ENCODE measurements at regions not wholly inside any gene's neighbourhood (a gene's known extent, or its start where the extent isn't known, plus 50 kb on each side); places are given as distances from the start of the nearest gene placed in this dataset.
"Not testable (repeated sequence)": the region's sequence is repeated elsewhere in the genome, so short reads cannot be mapped to it uniquely, and the experiment has no call there.

DNA sequence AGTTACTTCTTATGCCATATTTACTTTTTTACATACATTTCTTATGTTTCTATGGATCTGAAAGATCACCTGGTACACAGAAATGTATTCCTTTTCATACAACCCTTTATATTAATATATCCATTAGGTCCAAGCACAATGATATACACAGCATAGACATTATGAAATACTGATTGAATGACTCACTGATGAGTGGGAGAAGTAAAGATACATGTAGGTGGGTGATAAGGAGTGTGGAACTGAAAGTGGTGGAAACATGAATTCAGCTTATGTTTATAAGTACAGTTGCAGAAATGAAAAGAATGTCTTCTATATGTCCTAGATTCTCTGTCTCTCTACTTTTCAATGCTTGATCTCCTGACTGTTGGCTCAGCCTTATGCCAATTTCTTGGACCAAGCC, 87.9 kb downstream of the YIPF7 start:
- Mint-ChIP-seq H3K4me1 (no peaks in the 10 kb centered on the region), H3K27me3 (peaks cover 4% of the 10 kb centered on the region), H3K27ac (no peak overlapping the region), H3K4me3 (no peak overlapping the region), H3K9me3 (ENCODE audit: low read depth) (no peaks in the 10 kb centered on the region), H3K36me3 (ENCODE audit: low read depth) (no peaks in the 10 kb centered on the region)
- CTCF ChIA-PET, result no interaction called here
- intact Hi-C loops (cut with DNase I, micrococcal nuclease), result no loop called here
- POLR2A ChIA-PET, result no interaction called here
- no peak for ATAC-seq
- no peak for DNase-seq

DNA sequence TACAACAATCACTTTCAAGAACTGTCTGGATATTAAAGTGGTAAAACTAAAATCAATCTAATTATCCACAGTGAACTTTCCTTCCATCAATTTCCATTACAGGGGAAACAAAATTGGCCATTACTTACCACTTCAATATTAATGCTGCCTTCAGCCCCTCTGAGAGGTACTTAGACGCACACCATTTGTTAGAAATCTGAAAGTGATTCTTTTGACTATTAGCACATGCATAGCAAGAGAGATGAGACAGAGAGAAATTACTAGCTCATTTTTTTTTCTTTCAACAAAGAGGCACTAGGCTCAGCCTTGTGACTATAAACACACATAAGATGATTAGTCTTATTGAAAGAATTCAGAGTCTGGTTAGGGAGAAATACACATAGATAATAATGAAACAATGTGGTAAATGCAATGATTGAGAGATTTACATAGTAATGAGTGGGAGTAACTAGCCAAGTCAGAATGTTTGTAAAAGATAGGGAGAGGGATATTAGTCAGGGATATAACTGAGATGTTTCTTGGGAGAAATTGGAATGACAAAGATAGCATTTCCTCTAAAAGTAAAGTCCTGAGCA, 93.3 kb downstream of the YIPF7 start:
- intact Hi-C loops (cut with DNase I, micrococcal nuclease), result no loop called here
- Mint-ChIP-seq H3K27ac (no peak overlapping the region), H3K27me3 (peaks cover 4% of the 10 kb centered on the region), H3K36me3 (ENCODE audit: low read depth) (no peaks in the 10 kb centered on the region), H3K4me3 (no peak overlapping the region), H3K4me1 (no peaks in the 10 kb centered on the region), H3K9me3 (ENCODE audit: low read depth) (no peaks in the 10 kb centered on the region)
- ChIA-PET CTCF (interaction anchor here (1.1 kb wide), 1 partner anchor 13 kb away, joined by 3 read pairs; no protein-coding TSS in a partner anchor), POLR2A (no interaction called here)
- DNase-seq (no peak), ATAC-seq (no peak)

DNA sequence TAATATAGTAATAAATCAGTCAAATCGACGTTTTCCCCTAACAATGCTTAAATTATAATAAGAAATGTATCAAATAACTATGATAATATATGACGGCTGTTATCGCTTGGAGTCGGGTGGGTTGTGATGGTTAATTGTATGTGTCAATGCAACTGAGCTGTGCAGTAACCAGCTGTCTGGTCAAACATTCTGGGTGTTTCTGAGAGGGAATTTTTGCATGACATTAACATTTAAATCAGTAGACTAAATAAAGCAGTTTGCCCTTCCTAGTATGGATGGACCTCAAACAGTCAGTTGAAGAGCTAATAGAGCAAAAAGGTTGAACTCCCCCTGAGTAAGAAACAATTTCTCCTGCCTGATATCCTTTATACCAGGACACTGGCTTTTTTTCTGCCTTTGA, 96.7 kb downstream of the YIPF7 start:
- intact Hi-C loops (cut with DNase I, micrococcal nuclease), result no loop called here
- H3K36me3 Mint-ChIP-seq (ENCODE audit: low read depth), result no peaks in the 10 kb centered on the region
- no peaks in the 10 kb centered on the region for H3K4me1 Mint-ChIP-seq
- no peak for DNase-seq
- no peak for ATAC-seq
- H3K9me3 Mint-ChIP-seq (ENCODE audit: low read depth), result no peaks in the 10 kb centered on the region
- no peak overlapping the region for H3K27ac Mint-ChIP-seq
- POLR2A ChIA-PET, result no interaction called here
- no peak overlapping the region for H3K4me3 Mint-ChIP-seq
- CTCF ChIA-PET, result no interaction called here
- H3K27me3 Mint-ChIP-seq, result peaks cover 4% of the 10 kb centered on the region

DNA sequence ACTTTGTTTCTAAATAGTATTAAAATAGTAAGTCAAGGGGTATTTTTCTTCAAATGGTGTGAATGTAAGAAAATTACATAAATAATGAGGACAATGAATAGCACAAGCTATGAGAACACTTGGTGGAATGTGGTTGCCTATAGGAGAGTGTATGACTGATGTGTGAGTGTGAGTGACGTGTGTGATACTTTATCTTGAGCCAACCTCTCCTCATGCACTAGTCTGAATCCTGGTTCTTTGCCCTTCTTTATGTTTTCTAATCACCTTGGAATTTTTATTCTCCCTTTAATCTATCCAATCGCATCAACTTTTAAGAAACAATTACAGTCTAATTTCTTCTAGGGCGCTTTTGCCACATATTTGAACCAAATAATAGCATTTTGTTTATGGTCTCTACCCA, 98.2 kb downstream of the YIPF7 start:
- intact Hi-C loops (cut with DNase I, micrococcal nuclease), result no loop called here
- ChIA-PET POLR2A (no interaction called here), CTCF (no interaction called here)
- Mint-ChIP-seq H3K9me3 (ENCODE audit: low read depth) (no peaks in the 10 kb centered on the region), H3K27ac (no peak overlapping the region), H3K36me3 (ENCODE audit: low read depth) (no peaks in the 10 kb centered on the region), H3K4me1 (no peaks in the 10 kb centered on the region), H3K4me3 (no peak overlapping the region), H3K27me3 (no peaks in the 10 kb centered on the region)
- ATAC-seq, result no peak
- DNase-seq, result no peak

DNA sequence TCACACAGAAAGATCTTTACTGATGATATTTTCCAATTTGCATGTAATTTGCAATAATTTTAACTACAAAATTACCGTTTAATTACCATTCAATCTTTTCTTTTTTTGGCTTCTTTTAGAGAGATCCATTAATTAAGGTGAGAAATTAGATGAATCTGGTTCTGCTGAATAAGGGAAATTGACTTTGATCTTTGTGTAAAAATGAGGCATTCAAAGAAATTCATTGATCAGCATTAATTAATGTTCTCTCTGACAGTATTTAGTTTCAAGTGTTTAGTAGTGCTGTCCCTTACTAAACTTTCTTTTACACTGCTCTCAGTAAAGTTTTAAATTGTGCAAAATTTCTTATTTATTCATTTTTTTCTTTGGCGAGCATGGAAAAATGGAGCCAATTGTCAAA, 97.2 kb upstream of the KCTD8 start:
- ATAC-seq, result no peak
- intact Hi-C loops (cut with DNase I, micrococcal nuclease), result no loop called here
- ChIA-PET CTCF (no interaction called here), POLR2A (no interaction called here)
- no peak for DNase-seq
- Mint-ChIP-seq H3K27ac (no peak overlapping the region), H3K4me3 (no peak overlapping the region), H3K4me1 (no peaks in the 10 kb centered on the region), H3K9me3 (ENCODE audit: low read depth) (no peaks in the 10 kb centered on the region), H3K36me3 (ENCODE audit: low read depth) (no peaks in the 10 kb centered on the region), H3K27me3 (no peaks in the 10 kb centered on the region)

DNA sequence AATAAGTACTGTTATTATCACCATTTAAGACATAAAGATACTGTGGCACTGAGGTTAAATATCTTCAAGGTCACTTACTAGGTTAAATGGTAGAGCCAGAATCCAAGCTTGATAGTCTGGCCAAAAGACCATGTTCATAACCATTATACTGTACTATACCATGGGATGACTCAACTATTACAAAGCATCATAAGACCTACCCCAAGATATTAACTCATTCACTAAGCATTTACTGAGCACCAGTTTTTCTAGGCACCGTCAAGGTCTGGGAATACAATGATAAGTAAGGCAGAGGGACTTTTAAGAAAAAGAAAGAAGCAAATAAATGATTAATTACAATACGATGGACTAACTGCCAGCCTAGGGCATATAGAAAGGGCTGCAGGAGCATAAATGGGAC, 95.5 kb upstream of the KCTD8 start:
- no peak for ATAC-seq

DNA sequence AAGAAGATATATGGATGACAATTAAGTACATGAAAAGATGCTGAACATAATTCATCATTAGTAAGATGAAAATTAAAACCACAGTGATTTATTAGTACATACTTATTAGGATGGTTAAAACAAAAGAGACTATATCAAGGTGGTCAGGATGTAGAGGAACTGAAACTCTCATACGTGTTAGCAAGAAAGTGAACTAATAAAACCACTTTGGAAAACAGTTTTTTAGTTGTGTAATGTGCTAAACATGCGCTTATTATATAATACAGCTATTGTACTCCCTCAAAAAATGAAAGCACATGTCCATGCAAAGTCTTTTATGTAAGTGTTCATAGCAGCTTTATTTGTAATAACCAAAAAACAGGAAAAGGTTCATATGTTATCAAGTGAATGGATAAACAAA, 89.9 kb upstream of the KCTD8 start:
- H3K27ac Mint-ChIP-seq, result no peak overlapping the region
- ATAC-seq, result no peak
- ChIA-PET POLR2A (no interaction called here), CTCF (no interaction called here)
- no peaks in the 10 kb centered on the region for H3K27me3 Mint-ChIP-seq
- H3K36me3 Mint-ChIP-seq (ENCODE audit: low read depth), result no peaks in the 10 kb centered on the region
- H3K9me3 Mint-ChIP-seq (ENCODE audit: low read depth), result no peaks in the 10 kb centered on the region
- no peak for DNase-seq
- intact Hi-C loops (cut with DNase I, micrococcal nuclease), result no loop called here
- H3K4me3 Mint-ChIP-seq, result no peak overlapping the region
- H3K4me1 Mint-ChIP-seq, result no peaks in the 10 kb centered on the region

More for the DNA sequence above, 95.5 kb upstream of the KCTD8 start:
- ChIA-PET CTCF (no interaction called here), POLR2A (no interaction called here)
- H3K36me3 Mint-ChIP-seq (ENCODE audit: low read depth), result no peaks in the 10 kb centered on the region
- H3K4me1 Mint-ChIP-seq, result no peaks in the 10 kb centered on the region
- H3K27me3 Mint-ChIP-seq, result no peaks in the 10 kb centered on the region
- intact Hi-C loops (cut with DNase I, micrococcal nuclease), result no loop called here
- H3K9me3 Mint-ChIP-seq (ENCODE audit: low read depth), result no peaks in the 10 kb centered on the region
- H3K4me3 Mint-ChIP-seq, result no peak overlapping the region
- DNase-seq, result no peak
- no peak overlapping the region for H3K27ac Mint-ChIP-seq

DNA sequence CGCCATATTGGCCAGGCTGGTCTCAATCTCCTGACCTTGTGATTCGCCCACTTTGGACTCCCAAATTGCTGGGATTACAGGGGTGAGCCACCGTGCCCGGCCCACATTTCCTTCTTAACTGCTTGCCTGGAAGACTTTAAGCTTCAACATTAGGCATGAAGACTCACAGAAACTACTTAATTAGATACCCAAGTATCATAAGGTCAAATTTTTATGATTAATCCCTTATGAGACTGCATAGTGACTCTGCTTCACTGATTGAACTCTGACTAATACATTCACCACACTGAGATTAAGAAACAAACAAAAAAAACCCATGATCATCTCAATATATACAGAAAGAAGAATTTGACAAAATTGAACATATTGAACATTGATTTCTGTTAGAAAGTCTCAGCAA, 87.4 kb upstream of the KCTD8 start:
- Mint-ChIP-seq H3K9me3 (ENCODE audit: low read depth) (no peaks in the 10 kb centered on the region), H3K4me1 (no peaks in the 10 kb centered on the region), H3K36me3 (ENCODE audit: low read depth) (no peaks in the 10 kb centered on the region), H3K4me3 (no peak overlapping the region), H3K27ac (no peak overlapping the region), H3K27me3 (no peaks in the 10 kb centered on the region)
- CTCF ChIA-PET, result interaction anchor here (0.7 kb wide), 1 partner anchor 756 kb away, joined by 3 read pairs; no protein-coding TSS in a partner anchor
- POLR2A ChIA-PET, result no interaction called here
- no peak for DNase-seq
- intact Hi-C loops (cut with DNase I, micrococcal nuclease), result no loop called here
- ATAC-seq, result no peak

DNA sequence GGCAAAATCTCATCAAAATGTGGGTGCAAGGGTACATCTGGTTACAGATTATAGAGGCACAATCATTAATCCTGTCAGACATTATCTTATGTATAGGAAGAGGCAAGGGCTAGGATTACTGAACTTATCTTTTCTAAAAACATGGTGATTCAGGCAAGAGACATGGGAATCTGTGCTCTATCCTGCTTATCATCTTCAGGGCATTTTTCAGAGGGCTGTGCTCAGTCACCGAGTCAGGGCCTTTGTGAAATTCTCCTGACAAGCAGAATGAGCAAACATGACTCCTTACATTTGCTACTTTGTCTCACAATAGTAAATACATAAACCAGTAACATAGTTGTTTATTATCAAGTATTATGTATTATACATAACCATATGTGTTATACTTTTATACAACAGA, 84.2 kb upstream of the KCTD8 start:
- no peak overlapping the region for H3K4me3 Mint-ChIP-seq
- CTCF ChIA-PET, result no interaction called here
- no peak for DNase-seq
- no peaks in the 10 kb centered on the region for H3K4me1 Mint-ChIP-seq
- H3K27ac Mint-ChIP-seq, result no peak overlapping the region
- no peaks in the 10 kb centered on the region for H3K36me3 Mint-ChIP-seq (ENCODE audit: low read depth)
- intact Hi-C loops (cut with DNase I, micrococcal nuclease), result no loop called here
- no peaks in the 10 kb centered on the region for H3K27me3 Mint-ChIP-seq
- POLR2A ChIA-PET, result no interaction called here
- no peaks in the 10 kb centered on the region for H3K9me3 Mint-ChIP-seq (ENCODE audit: low read depth)
- no peak for ATAC-seq

DNA sequence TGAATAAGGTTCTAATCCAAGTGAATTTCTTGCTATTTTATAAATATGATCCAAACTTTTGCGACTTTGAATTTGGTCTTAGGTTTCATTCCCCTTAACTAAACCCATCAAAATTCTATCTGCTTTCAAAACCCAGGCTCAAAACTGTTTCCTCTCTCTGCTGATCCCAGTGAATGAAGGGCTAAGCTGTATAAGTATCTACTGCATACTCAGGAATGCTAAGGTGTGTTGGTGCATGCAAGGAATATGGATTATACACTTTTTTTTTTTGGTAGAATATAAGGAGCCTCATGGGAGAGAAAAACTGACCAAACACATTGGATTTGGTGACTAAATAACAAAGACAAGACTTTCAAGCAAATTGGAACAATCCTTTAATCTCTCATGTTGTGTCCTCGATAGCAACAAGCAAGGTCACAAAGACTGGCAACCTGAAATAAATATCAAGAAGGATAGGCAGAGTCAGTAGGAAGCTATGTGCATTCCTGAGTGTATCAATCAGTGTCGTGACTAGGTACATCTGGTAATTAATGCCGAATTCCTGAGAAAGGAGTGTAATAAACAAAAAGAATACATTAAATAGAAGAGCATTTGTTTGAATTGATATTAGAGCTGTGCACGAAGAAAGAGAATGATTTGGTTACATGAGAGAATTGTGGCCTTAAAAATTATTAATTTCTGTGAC, 74.3 kb upstream of the KCTD8 start:
- Mint-ChIP-seq H3K27ac (no peak overlapping the region), H3K9me3 (ENCODE audit: low read depth) (no peaks in the 10 kb centered on the region), H3K4me3 (no peak overlapping the region), H3K4me1 (no peaks in the 10 kb centered on the region), H3K36me3 (ENCODE audit: low read depth) (no peaks in the 10 kb centered on the region), H3K27me3 (no peaks in the 10 kb centered on the region)
- intact Hi-C loops (cut with DNase I, micrococcal nuclease), result no loop called here
- no peak for ATAC-seq
- ChIA-PET POLR2A (no interaction called here), CTCF (no interaction called here)
- no peak for DNase-seq

DNA sequence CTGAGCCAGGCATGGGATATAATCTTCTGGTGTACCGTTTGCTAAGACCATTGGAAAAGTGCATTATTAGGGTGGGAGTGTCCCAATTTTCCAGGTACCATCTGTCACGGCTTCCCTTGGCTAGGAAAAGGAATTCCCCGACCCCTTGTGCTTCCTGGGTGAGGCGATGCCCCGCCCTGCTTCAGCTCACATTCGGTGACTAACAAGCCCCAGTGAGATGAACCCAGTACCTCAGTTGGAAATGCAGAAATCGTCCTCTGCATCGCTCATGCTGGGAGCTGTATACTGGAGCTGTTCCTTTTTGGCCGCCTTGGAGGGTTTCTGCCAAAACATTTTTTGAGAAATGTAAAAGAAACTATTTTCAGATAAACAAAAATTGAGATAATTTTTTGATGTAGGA, 53.6 kb upstream of the KCTD8 start:
- intact Hi-C loops (cut with DNase I, micrococcal nuclease); H3K4me3 Mint-ChIP-seq; CTCF ChIA-PET; H3K27ac Mint-ChIP-seq; H3K27me3 Mint-ChIP-seq; POLR2A ChIA-PET; ATAC-seq; H3K9me3 Mint-ChIP-seq (ENCODE audit: low read depth); DNase-seq; H3K36me3 Mint-ChIP-seq (ENCODE audit: low read depth); H3K4me1 Mint-ChIP-seq: not testable (repeated sequence)

All from activated CD4-positive, alpha-beta T cell treated with anti-CD3 and anti-CD28 coated beads for 36 hours (primary cell).